Heart left ventricle (tissue), 16 donors: ENCODE measurements at regions not wholly inside any gene's neighbourhood (a gene's known extent, or its start where the extent isn't known, plus 50 kb on each side); places are given as distances from the start of the nearest gene placed in this dataset.

Experiments
- ATAC-seq, 4 donors: fragments of 200-7000 bp; cut with Tn5 transposase; one replicate each; pipeline ENCODE4 v1.9.1; 2020 to 2022; ENCODE audit warnings: moderate library complexity in 4 of 4, mild to moderate bottlenecking in 3 of 4, moderate number of reproducible peaks in 1 of 4
- DNase-seq, 5 donors: peaks; one replicate each; pipeline ENCODE4 v3.0.0-alpha.2; 2020
- H3K27ac ChIP-seq, 12 donors: fragments of 200-600 bp; sonication (generic) in 4 of 12; one replicate each; pipeline versions ENCODE4 v1.5.0 to v1.8.0; 2016 to 2022; ENCODE audit warnings: mild to moderate bottlenecking in 2 of 12
- H3K27me3 ChIP-seq, 9 donors: fragments of 200-600 bp; sonication (generic) in 2 of 9; one replicate each; pipeline versions ENCODE4 v1.5.1 to v1.8.0; 2016 to 2022; ENCODE audit warnings: mild to moderate bottlenecking in 3 of 9
- H3K36me3 ChIP-seq, 9 donors: fragments of 200-600 bp; sonication (generic) in 2 of 9; one replicate each; pipeline versions ENCODE4 v1.5.0 to v1.8.0; 2018 to 2022; ENCODE audit warnings: mild to moderate bottlenecking in 2 of 9
- H3K4me1 ChIP-seq, 12 donors: fragments of 200-600 bp; sonication (generic) in 4 of 12; one replicate each; pipeline versions ENCODE4 v1.5.0 to v1.8.0; 2016 to 2022; ENCODE audit warnings: mild to moderate bottlenecking in 3 of 12
- H3K4me3 ChIP-seq, 12 donors: fragments of 200-600 bp; sonication (generic) in 4 of 12; one replicate each; pipeline versions ENCODE4 v1.5.0 to v1.8.0; 2017 to 2022; ENCODE audit warnings: mild to moderate bottlenecking in 9 of 12, moderate library complexity in 4 of 12
- H3K9me3 ChIP-seq, 12 donors: fragments of 200-600 bp; sonication (generic) in 4 of 12; one replicate each; pipeline versions ENCODE4 v1.5.0 to v1.8.0; 2016 to 2022; ENCODE audit warnings: mild to moderate bottlenecking in 1 of 12
- CTCF ChIP-seq, 12 donors: fragments of 200-600 bp; sonication (generic) in 4 of 12; IDR thresholded peaks; one replicate each; pipeline versions ENCODE4 v1.5.0 to v1.8.0; 2018 to 2022; ENCODE audit warnings: antibody characterized with exemption in 12 of 12, mild to moderate bottlenecking in 5 of 12
- POLR2A ChIP-seq, 2 donors: fragments of 450-650 bp; IDR thresholded peaks; one replicate each; pipeline ENCODE4 v1.6.1; 2017; ENCODE audit warnings: antibody characterized with exemption in 2 of 2, mild to moderate bottlenecking in 2 of 2, moderate library complexity in 2 of 2
- WGBS, 4 donors: extraction: QIAGEN DNeasy Blood & Tissue Kit in 2 of 4; methylation state at CpG; one replicate each; pipeline versions ENCODE4 v1.1.5 to v1.1.7; 2013 to 2018; 5-methylcytosine and 5-hydroxymethylcytosine counted together
- intact Hi-C, 10 donors: fragments of 100-400 bp; cut with DNase I; formaldehyde crosslinking; loops; one replicate each; pipeline versions ENCODE4 v1.11.1 to v1.14.2; 2022
- donor health status: ischemic (EF 13 %, LVEDD 7.1; RV severe dilation, severe dysfunction).
- donor health status: healthy with polysubstance abuse.
- donor health status: DM: no; HTN: yes; CAD: no.
- donor health status: DM: no; HTN: no; CAD: no.
- donor health status: ischemic (EF 25% LVEDD 6.9; RV normal size, moderate dysfunction).
- donor health status: ischemic (EF 25% LVEDD 5.7; RV mildly dilated, moderate dysfunction).
- donor health status: healthy.
- donor health status: DM: yes; HTN: yes; CAD: no.
- donor health status: ischemic (EF 35%, LVEDD 5.7; RV mildly dilated, moderate dysfunction).
- donor health status: nonischemic (EF 11% LVEDD 7.7; RV severe dilation, severe dysfunction).
- donor health status: DM: yes; HTN: yes; CAD: no.
- donor health status: PGD.
- donor health status: ischemic (EF 29% LVEDD 5.4; RV normal size, mild dysfunction).
- donor health status: nonischemic (EF 23%, LVEDD 6.1; RV moderate dilation, normal function).

GRCh38 chr9:108650826-108651225, 205.0 kb downstream of the ACTL7B start:
- DNase-seq: no peak
- H3K9me3 ChIP-seq: no peaks in the 10 kb centered on the region
- no peaks in the 10 kb centered on the region for H3K36me3 ChIP-seq
- 30 to 42% (median 36%) methylated on average over 2 of the region's 2 CpGs for WGBS, 4 donors
- H3K4me3 ChIP-seq: no peak overlapping the region
- H3K4me1 ChIP-seq: no peaks in the 10 kb centered on the region
- TF ChIP-seq POLR2A (IDR thresholded peaks at IDR 0.05) (no peak), CTCF (IDR thresholded peaks at IDR 0.05) (no peak)
- intact Hi-C loops: no loop called here
- H3K27me3 ChIP-seq: no peaks in the 10 kb centered on the region
- no peak overlapping the region for H3K27ac ChIP-seq
- ATAC-seq: no peak

- no peak for TF ChIP-seq POLR2A (IDR thresholded peaks at IDR 0.05)
- no peak for TF ChIP-seq CTCF (IDR thresholded peaks at IDR 0.05)
- H3K4me3 ChIP-seq: no peak overlapping the region
- H3K4me1 ChIP-seq: no peaks in the 10 kb centered on the region
- 43 to 51% (median 49%) methylated on average over 6 of the region's 6 CpGs for WGBS, 4 donors
- H3K27ac ChIP-seq: no peak overlapping the region
- intact Hi-C loops: no loop called here
- no peaks in the 10 kb centered on the region for H3K27me3 ChIP-seq
- ATAC-seq (no peak), DNase-seq (no peak)
- no peaks in the 10 kb centered on the region for H3K9me3 ChIP-seq
- H3K36me3 ChIP-seq: no peaks in the 10 kb centered on the region
Observed at GRCh38 chr9:108645520-108645919, 210.3 kb downstream of the ACTL7B start.

GRCh38 chr9:108643731-108644510, 211.9 kb downstream of the ACTL7B start:
- no peak overlapping the region for H3K27ac ChIP-seq
- no peak for TF ChIP-seq POLR2A (IDR thresholded peaks at IDR 0.05)
- no peak for TF ChIP-seq CTCF (IDR thresholded peaks at IDR 0.05)
- intact Hi-C loops: no loop called here

GRCh38 chr9:108642871-108643270, 212.9 kb downstream of the ACTL7B start:
- no peaks in the 10 kb centered on the region for H3K36me3 ChIP-seq
- H3K27ac ChIP-seq: no peak overlapping the region
- H3K4me1 ChIP-seq: peaks cover 0 to 10% (median 0%) of the 10 kb centered on the region in 12 donors
- ATAC-seq (no peak), DNase-seq (no peak)
- TF ChIP-seq CTCF (IDR thresholded peaks at IDR 0.05) (no peak), POLR2A (IDR thresholded peaks at IDR 0.05) (no peak)
- H3K9me3 ChIP-seq: no peaks in the 10 kb centered on the region
- no peak overlapping the region for H3K4me3 ChIP-seq
- intact Hi-C loops: no loop called here
- WGBS, 4 donors: 90 to 91% (median 90%) methylated on average over 3 of the region's 3 CpGs
- H3K27me3 ChIP-seq: no peaks in the 10 kb centered on the region

More at GRCh38 chr9:108643731-108644510, 211.9 kb downstream of the ACTL7B start:
- no peak overlapping the region for H3K4me3 ChIP-seq
- ATAC-seq (no peak), DNase-seq (no peak)
- H3K4me1 ChIP-seq: peaks cover 0 to 10% (median 0%) of the 10 kb centered on the region in 12 donors
- H3K9me3 ChIP-seq: no peaks in the 10 kb centered on the region
- no peaks in the 10 kb centered on the region for H3K27me3 ChIP-seq
- 87 to 91% (median 90%) methylated on average over 5 of the region's 5 CpGs for WGBS, 4 donors
- no peaks in the 10 kb centered on the region for H3K36me3 ChIP-seq
